Mucosa of descending colon (tissue), 3 donors: ENCODE measurements at regions not wholly inside any gene's neighbourhood (a gene's known extent, or its start where the extent isn't known, plus 50 kb on each side); places are given as distances from the start of the nearest gene placed in this dataset.
"Not testable (repeated sequence)": the region's sequence is repeated elsewhere in the genome, so short reads cannot be mapped to it uniquely, and the experiment has no call there.

Experiments
- ATAC-seq: fragments of 200-7000 bp; cut with Tn5 transposase; one replicate; pipeline ENCODE4 v1.9.1; 2020; ENCODE audit warnings: mild to moderate bottlenecking, moderate library complexity
- DNase-seq, 3 donors: peaks; one replicate each; pipeline ENCODE4 v3.0.0-alpha.2; 2020
- H3K36me3 ChIP-seq: fragments of 200-600 bp; one replicate; pipeline ENCODE4 v1.8.0; 2021; ENCODE audit warnings: low read depth, mild to moderate bottlenecking
- H3K4me1 ChIP-seq: fragments of 200-600 bp; one replicate; pipeline ENCODE4 v1.8.0; 2021; ENCODE audit warnings: low read depth, mild to moderate bottlenecking
- H3K4me3 ChIP-seq: fragments of 200-600 bp; one replicate; pipeline ENCODE4 v1.8.0; 2021; ENCODE audit warnings: mild to moderate bottlenecking
- H3K9me3 ChIP-seq: fragments of 200-600 bp; one replicate; pipeline ENCODE4 v1.8.0; 2021; ENCODE audit warnings: mild to moderate bottlenecking
- CTCF ChIP-seq: fragments of 200-600 bp; IDR thresholded peaks from one replicate; pipeline ENCODE4 v1.8.0; 2022; ENCODE audit warnings: antibody characterized with exemption, mild to moderate bottlenecking
- intact Hi-C, 2 donors: fragments of 100-400 bp; cut with DNase I in 1 of 2; cut with micrococcal nuclease in 1 of 2; formaldehyde crosslinking; loops; one replicate each; pipeline versions ENCODE4 v1.11.0 to v1.11.1; 2022; cut with DNase I, micrococcal nuclease
- donor health status: DM: no; HTN: no; CAD: no; lungs with moderate emphysema.
- donor health status: DM: no; HTN: no; CAD: no.
- donor health status: DM: no; HTN: yes; CAD: no.

- no peaks in the 10 kb centered on the region for H3K9me3 ChIP-seq
- no peaks in the 10 kb centered on the region for H3K4me1 ChIP-seq
- no peak for TF ChIP-seq CTCF
- ATAC-seq, result no peak
- no peak for DNase-seq
- H3K4me3 ChIP-seq, result no peak overlapping the region
- intact Hi-C loops, result no loop called here
- H3K36me3 ChIP-seq, result no peaks in the 10 kb centered on the region
Measured at GRCh38 chr9:102225841-102226441, 487.5 kb upstream of the GRIN3A start.

GRCh38 chr9:102223320-102224136 is 485.1 kb upstream of the GRIN3A start:
- ATAC-seq, H3K4me1 ChIP-seq, intact Hi-C loops, H3K36me3 ChIP-seq, H3K4me3 ChIP-seq, H3K9me3 ChIP-seq: not testable (repeated sequence)
- peak; percentile 72 to 82 (median 73) for DNase-seq

- Histone ChIP-seq H3K9me3 (no peaks in the 10 kb centered on the region), H3K36me3 (no peaks in the 10 kb centered on the region), H3K4me3 (no peak overlapping the region), H3K4me1 (no peaks in the 10 kb centered on the region)
- DNase-seq, result no peak
- ATAC-seq, result no peak
- TF ChIP-seq CTCF, result no peak
- intact Hi-C loops, result no loop called here
Measured at GRCh38 chr9:102209176-102209575, 470.7 kb upstream of the GRIN3A start.

- no peak for DNase-seq
- no peak for ATAC-seq
- H3K9me3 ChIP-seq, result no peaks in the 10 kb centered on the region
- no peaks in the 10 kb centered on the region for H3K36me3 ChIP-seq
- no peak for TF ChIP-seq CTCF
- H3K4me1 ChIP-seq, result no peaks in the 10 kb centered on the region
- intact Hi-C loops, result no loop called here
- H3K4me3 ChIP-seq, result no peak overlapping the region
Measured at GRCh38 chr9:102206432-102206831, 468.0 kb upstream of the GRIN3A start.

- intact Hi-C loops, result no loop called here
- no peaks in the 10 kb centered on the region for H3K9me3 ChIP-seq
- TF ChIP-seq CTCF, result no peak
- H3K36me3 ChIP-seq, result no peaks in the 10 kb centered on the region
- DNase-seq (no peak), ATAC-seq (no peak)
- no peak overlapping the region for H3K4me3 ChIP-seq
- H3K4me1 ChIP-seq, result no peaks in the 10 kb centered on the region
Measured at GRCh38 chr9:102205251-102205650, 466.8 kb upstream of the GRIN3A start.

GRCh38 chr9:102202126-102202525 is 463.7 kb upstream of the GRIN3A start:
- no peak for ATAC-seq
- Histone ChIP-seq H3K36me3 (no peaks in the 10 kb centered on the region), H3K4me3 (no peak overlapping the region), H3K9me3 (no peaks in the 10 kb centered on the region), H3K4me1 (no peaks in the 10 kb centered on the region)
- no peak for DNase-seq
- TF ChIP-seq CTCF, result no peak
- intact Hi-C loops, result no loop called here
